NCI-H2107 (cell line): ENCODE measurements at regions not wholly inside any gene's neighbourhood (a gene's known extent, or its start where the extent isn't known, plus 50 kb on each side); places are given as distances from the start of the nearest gene placed in this dataset.
"Not testable (repeated sequence)": the region's sequence is repeated elsewhere in the genome, so short reads cannot be mapped to it uniquely, and the experiment has no call there.

Experiments used
- DNase-seq: peaks from one replicate; lab custom pipeline; 2025; lab: John Stamatoyannopoulos, UW

GRCh38 chr5:136924490-136924889 lies 559.1 kb upstream of the TRPC7 start:
- no peak for DNase-seq

GRCh38 chr5:136910625-136911024 lies 545.3 kb upstream of the TRPC7 start:
- DNase-seq: no peak

DNA sequence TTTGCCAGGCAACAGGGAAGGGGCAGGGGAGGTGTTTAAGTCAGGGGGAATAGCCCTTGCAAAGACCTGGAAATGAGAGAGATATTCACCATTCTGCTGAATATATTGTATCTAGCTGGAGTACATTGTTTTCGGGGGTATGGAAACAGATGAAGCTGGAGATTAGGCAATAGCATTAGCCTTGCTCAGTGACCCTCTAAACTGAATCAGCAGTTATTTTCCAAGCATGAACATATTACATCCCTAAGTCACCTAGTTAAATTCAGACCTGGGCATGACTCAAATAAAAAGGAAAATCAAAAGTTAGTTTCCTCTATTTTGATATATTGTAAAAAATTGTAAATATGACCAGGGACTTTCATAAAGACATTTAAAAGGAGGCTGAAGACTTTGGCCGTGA lies 544.6 kb upstream of the TRPC7 start:
- DNase-seq: no peak

DNA sequence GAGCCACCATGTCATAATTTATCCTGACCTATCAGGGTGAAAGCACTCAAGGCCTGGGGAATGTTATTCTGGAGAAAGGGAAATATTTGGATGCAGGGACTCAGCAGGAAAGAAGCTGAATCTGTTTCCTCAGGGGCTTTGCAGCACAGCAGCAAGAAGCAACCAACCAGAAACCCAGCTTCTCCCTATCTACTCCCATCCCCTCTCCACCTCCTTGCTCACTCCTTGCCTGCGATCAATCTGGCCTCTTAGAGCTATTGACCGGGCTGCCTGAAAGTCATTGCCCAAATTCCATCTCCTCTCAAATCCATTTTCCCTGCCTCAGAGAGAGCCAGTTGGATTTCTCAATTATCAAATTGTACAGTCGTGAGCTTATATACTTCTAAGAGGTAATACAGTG lies 542.0 kb upstream of the TRPC7 start:
- no peak for DNase-seq

DNA sequence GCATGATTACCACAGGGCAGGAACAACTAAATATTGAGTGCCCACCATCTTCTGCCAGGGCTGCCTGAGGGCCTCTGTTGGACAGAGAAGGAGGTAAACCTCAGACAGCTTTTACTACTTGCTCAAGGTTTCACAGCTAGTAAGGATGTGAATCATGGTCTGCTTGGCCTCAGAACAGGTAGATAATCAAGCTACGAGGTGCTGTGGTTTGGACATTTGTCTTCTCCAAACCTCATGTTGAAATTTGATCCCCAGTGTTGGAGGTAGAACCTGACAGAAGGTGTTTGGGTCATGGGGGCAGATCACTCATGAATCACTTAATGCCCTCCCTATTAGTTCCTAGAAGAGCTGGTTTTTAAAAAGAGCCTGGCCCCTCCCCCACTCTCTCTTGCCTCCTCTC lies 541.2 kb upstream of the TRPC7 start:
- no peak for DNase-seq

DNA sequence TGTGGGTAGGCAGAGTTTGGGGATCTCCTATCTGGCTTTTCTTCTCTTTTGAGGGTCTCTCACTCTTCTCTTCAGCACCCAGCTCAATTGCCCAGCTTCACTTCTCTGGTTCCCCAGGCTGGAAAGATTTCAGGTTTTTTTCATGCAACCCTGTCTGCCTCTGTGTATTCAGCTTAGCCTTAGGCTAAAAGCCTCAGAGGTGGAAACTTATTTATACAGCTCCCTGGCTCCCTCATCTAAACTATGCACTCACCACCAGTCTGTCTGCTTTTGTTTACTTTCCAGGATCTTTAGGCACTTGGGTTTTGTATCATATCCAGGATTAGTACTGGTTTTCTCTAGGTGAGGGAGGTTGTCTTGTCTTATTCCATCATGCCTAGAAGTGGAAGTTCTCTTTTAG lies 540.2 kb upstream of the TRPC7 start:
- DNase-seq: no peak

DNA sequence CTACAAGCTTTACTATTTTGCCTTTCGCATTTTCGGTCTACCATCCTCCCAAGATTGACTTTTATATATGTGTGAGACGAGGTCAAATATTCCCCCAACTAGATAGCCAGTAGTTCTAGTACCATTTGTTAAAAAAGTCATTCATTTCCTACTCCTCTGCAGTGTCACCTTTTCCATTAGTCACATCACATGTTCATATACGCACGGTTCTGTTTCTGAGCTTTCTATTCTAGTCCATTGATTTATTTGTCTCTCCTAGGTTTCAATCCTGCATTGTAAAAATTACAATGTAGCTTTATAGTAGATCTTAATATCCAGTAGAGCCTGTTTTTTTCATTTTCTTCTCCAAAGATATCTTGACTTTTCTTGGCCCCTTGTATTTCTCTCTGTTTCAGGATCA lies 528.7 kb upstream of the TRPC7 start:
- DNase-seq: no peak

DNA sequence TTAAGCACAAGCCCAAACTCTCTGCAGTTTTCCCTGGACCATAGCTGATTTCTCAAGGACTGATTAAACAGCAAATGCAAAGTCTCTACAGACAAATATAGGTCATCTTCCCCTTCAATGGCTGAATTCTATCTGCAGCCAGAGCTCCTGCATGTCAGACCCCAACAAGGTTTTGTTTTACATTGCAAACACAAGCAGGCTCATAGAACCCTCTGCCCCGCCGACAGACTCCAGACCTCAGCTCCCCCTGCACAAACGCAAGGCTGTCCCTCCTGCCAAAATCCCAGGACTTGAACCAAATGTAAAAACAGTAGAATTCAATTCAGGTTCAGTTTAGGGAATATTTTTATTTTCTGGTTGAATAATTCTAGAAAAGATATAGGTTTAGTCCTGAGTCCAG lies 526.7 kb upstream of the TRPC7 start:
- no peak for DNase-seq

- DNase-seq: no peak
Observed at GRCh38 chr5:136891175-136891972, 526.0 kb upstream of the TRPC7 start.

DNA sequence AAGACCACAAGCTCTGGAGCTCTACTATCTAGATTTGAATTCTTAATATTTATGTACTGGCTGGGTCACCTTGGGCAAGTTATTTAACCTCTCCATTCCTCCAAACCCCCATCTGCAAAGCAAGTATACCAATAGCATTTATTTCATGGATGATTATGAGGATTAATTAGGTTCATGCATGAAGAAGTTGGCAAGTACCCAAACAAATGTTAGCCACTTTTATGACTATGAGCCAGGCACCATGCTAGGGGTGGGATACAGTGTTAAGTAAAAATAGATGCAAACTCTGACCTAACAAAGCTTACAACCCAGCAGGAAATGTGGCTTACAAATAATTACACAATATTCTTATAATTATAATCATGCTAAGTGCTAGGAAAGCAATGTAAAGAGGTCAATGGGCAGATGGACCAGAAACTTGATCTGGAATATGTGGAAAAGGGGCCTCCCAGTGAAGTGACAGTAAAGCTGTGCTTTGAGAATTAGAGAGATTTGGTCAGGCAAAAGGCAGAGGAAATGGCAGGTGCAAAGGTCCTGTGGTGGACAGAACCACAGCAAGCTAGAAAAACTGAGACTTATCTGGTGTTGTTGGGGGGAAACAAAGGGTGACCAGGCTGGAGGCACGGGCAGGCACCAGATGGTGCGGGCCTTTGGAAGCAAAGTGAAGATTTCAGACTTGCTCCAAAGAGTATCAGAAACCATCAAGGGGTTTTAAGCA lies 525.2 kb upstream of the TRPC7 start:
- no peak for DNase-seq

- no peak for DNase-seq
Observed at GRCh38 chr5:136886608-136887007, 521.3 kb upstream of the TRPC7 start.

- no peak for DNase-seq
Observed at GRCh38 chr5:136864960-136865359, 499.6 kb upstream of the TRPC7 start.

DNA sequence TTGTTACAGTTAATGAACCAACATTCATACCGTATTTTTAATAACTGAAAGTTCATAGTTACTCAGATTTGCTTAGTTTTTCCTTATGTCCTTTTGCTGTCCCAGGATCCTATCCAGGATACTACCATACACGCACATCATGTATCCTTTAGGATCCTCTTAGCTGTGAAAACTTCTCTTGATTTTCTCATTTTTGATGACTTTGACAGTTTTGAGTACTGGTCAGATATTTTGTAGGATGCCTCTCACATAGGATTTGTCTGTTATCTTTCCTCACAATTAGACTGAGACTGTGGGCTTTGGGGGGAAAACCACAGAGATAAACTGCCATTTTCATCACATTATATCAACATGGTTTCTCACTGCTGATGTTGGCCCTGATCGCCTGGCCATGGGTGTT lies 491.3 kb upstream of the TRPC7 start:
- no peak for DNase-seq

- no peak for DNase-seq
Observed at GRCh38 chr5:136853971-136854370, 488.6 kb upstream of the TRPC7 start.

DNA sequence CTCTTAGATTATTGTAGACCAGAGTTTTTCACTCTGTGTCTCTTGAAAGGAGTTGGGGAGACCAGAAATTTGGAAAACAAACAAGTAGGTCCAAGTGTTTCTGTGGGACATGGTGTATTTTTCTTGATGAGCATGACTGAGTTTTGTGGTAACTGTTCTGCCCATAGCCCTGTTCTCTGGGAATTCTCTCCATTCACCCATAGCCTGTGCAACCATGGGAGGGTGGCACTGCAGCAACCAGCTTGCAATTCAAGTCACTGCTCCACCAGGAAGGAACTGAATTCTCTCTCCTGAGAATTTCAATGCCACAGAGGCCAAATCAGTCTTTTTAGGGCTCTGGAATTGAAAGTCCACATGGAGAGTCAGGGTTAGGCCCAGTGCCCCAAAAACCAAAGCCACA lies 475.3 kb upstream of the TRPC7 start:
- DNase-seq: no peak

GRCh38 chr5:136836093-136836492 lies 470.7 kb upstream of the TRPC7 start:
- no peak for DNase-seq

- DNase-seq: no peak
Observed at GRCh38 chr5:136820848-136821247, 455.5 kb upstream of the TRPC7 start.

GRCh38 chr5:136819526-136820302 lies 454.4 kb upstream of the TRPC7 start:
- no peak for DNase-seq

- DNase-seq: no peak
Observed at GRCh38 chr5:136816327-136816726, 451.0 kb upstream of the TRPC7 start.

GRCh38 chr5:136814619-136815378 lies 449.5 kb upstream of the TRPC7 start:
- DNase-seq: no peak

DNA sequence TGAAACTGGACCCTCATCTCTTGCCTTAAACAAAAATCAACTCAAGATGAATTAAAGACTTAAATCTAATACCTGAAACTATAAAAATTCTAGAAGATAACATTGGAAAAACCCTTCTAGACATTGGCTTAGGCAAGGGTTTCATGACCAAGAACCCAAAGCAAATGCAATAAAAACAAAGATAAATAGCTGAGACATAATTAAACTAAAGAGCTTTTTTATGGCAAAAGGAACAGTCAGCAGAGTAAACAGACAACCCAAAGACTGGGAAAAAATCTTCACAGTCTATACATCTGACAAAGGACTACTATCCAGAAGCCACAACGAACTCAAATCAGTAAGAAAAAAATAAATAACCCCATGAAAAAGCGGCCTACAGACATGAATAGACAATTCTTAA lies 446.9 kb upstream of the TRPC7 start:
- not testable (repeated sequence) for DNase-seq

GRCh38 chr5:136811551-136811950 lies 446.2 kb upstream of the TRPC7 start:
- DNase-seq: no peak
